MCF 10A (cell line): ENCODE measurements at regions not wholly inside any gene's neighbourhood (a gene's known extent, or its start where the extent isn't known, plus 50 kb on each side); places are given as distances from the start of the nearest gene placed in this dataset.
"Not testable (repeated sequence)": the region's sequence is repeated elsewhere in the genome, so short reads cannot be mapped to it uniquely, and the experiment has no call there.

Source experiments
- BruUV-seq: library from RNA; stranded (reverse); fragments of 400-500 nt; replicated peaks from 2 replicates; lab custom pipeline; 2021; lab: Mats Ljungman, UMichigan
- CTCF ChIA-PET: fragments of 300-600 bp; sonication (Branson Sonifier 250); formaldehyde crosslinking; extraction: SDS; loops from one replicate; lab custom pipeline; 2021; ENCODE audit warnings: antibody characterized with exemption, inconsistent platforms; lab: Yijun Ruan, JAX
- POLR2A ChIA-PET: fragments of 300-600, 350-650 bp; sonication (Branson Sonifier 250); formaldehyde crosslinking; extraction: SDS; loops from one replicate; lab custom pipeline; 2020; ENCODE audit warnings: antibody characterized with exemption, inconsistent platforms; lab: Yijun Ruan, JAX
- DNase-seq: peaks from one replicate; pipeline ENCODE4 v3.0.0-alpha.2; 2018; ENCODE audit not compliant: unreplicated experiment
- H3K27ac Mint-ChIP-seq: one replicate; pipeline ENCODE4 v1.8.0; 2022; ENCODE audit warnings: mild to moderate bottlenecking, low read depth, mixed read lengths; ENCODE audit not compliant: unreplicated experiment
- H3K27me3 Mint-ChIP-seq: one replicate; pipeline ENCODE4 v1.8.0; 2022; ENCODE audit warnings: mixed read lengths; ENCODE audit not compliant: insufficient read depth, unreplicated experiment
- H3K36me3 Mint-ChIP-seq: one replicate; pipeline ENCODE4 v1.8.0; 2022; ENCODE audit warnings: mild to moderate bottlenecking, moderate library complexity, mixed read lengths; ENCODE audit not compliant: insufficient read depth, unreplicated experiment
- H3K4me1 Mint-ChIP-seq: one replicate; pipeline ENCODE4 v1.8.0; 2022; ENCODE audit warnings: mixed read lengths; ENCODE audit not compliant: insufficient read depth, unreplicated experiment
- H3K4me3 Mint-ChIP-seq: one replicate; pipeline ENCODE4 v1.8.0; 2022; ENCODE audit warnings: mild to moderate bottlenecking, moderate library complexity, mixed read lengths; ENCODE audit not compliant: unreplicated experiment
- H3K9me3 Mint-ChIP-seq: one replicate; pipeline ENCODE4 v1.8.0; 2022; ENCODE audit warnings: mixed read lengths; ENCODE audit not compliant: unreplicated experiment
- intact Hi-C: fragments of 100-400 bp; cut with micrococcal nuclease; formaldehyde crosslinking; loops from 2 replicates; pipeline ENCODE4 v1.14.1; 2022
- TF ChIP-seq, protein P1 (sequence below): fragments of 200-600 bp; IDR thresholded peaks from one replicate; pipeline ENCODE4 v1.8.0; 2022; ENCODE audit warnings: antibody characterized with exemption, mild to moderate bottlenecking; ENCODE audit not compliant: unreplicated experiment

GRCh38 chr1:187038784-187039183, 210.0 kb downstream of the PLA2G4A start:
- Mint-ChIP-seq H3K4me3 (no peak overlapping the region), H3K27me3 (no peaks in the 10 kb centered on the region), H3K36me3 (no peaks in the 10 kb centered on the region), H3K9me3 (no peaks in the 10 kb centered on the region), H3K4me1 (peaks cover 7% of the 10 kb centered on the region), H3K27ac (no peak overlapping the region)
- no TSS peak for BruUV-seq
- intact Hi-C loops, result loop anchor here (5.0 kb wide), 1 partner anchor 431 kb away; no protein-coding TSS in a partner anchor
- TF ChIP-seq, protein P1, sequence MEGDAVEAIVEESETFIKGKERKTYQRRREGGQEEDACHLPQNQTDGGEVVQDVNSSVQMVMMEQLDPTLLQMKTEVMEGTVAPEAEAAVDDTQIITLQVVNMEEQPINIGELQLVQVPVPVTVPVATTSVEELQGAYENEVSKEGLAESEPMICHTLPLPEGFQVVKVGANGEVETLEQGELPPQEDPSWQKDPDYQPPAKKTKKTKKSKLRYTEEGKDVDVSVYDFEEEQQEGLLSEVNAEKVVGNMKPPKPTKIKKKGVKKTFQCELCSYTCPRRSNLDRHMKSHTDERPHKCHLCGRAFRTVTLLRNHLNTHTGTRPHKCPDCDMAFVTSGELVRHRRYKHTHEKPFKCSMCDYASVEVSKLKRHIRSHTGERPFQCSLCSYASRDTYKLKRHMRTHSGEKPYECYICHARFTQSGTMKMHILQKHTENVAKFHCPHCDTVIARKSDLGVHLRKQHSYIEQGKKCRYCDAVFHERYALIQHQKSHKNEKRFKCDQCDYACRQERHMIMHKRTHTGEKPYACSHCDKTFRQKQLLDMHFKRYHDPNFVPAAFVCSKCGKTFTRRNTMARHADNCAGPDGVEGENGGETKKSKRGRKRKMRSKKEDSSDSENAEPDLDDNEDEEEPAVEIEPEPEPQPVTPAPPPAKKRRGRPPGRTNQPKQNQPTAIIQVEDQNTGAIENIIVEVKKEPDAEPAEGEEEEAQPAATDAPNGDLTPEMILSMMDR, result no peak
- POLR2A ChIA-PET, result interaction anchor here (0.8 to 1.6 kb wide), 4 partner anchors 11 to 358 kb away, joined by 3 to 6 read pairs (median 4); partner anchors contain the start of gene PTGS2
- CTCF ChIA-PET, result interaction anchor here (0.6 to 4.7 kb wide), 6 partner anchors 13 to 433 kb away, joined by 3 to 35 read pairs (median 4); no protein-coding TSS in a partner anchor
- peak; percentile 90 for DNase-seq

DNA sequence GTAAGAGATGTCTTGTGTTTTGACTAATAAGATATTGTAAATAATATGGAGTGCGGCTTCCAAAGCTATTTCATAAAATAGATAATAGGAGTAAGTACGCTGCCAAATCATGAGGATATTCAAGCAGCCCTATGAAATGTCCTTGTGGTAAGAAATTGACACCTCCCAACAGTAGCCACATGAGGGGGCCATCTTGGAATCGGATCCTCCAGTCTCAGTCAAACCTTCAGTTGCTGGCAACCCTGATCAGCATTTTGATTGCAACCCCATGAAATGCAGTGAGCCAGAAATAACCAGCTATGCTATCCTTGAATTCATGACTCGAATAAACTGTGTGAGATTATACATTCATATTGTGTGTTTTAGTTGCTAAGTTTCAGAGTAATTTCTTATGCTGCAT, 212.4 kb downstream of the PLA2G4A start:
- POLR2A ChIA-PET, result no interaction called here
- intact Hi-C loops, result no loop called here
- Mint-ChIP-seq H3K36me3 (no peaks in the 10 kb centered on the region), H3K4me3 (no peak overlapping the region), H3K27me3 (no peaks in the 10 kb centered on the region), H3K9me3 (no peaks in the 10 kb centered on the region), H3K4me1 (peaks cover 7% of the 10 kb centered on the region), H3K27ac (no peak overlapping the region)
- CTCF ChIA-PET, result interaction anchor here (0.6 to 4.7 kb wide), 7 partner anchors 10 to 1138 kb away, joined by 3 to 35 read pairs (median 4); no protein-coding TSS in a partner anchor
- TF ChIP-seq, protein P1, result no peak
- no TSS peak for BruUV-seq
- no peak for DNase-seq

DNA sequence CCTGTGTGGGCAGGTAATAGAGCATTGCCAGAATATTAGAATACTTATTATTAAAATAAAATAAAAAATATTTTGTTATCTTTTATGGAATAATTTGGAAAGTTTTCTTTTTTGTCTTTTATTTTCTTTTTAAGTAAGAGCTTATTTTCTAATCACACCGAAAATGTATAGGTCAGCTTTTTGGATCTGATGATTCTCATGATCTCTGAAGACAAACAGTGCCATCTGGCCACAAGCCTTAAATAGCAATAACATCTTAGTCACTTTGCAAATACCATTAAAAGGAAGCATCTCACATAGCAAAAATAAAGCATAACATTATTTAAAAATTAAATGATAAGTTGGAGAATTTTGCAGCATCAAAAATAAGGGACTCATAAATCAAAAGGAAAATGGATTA, 213.8 kb downstream of the PLA2G4A start:
- no peaks in the 10 kb centered on the region for H3K9me3 Mint-ChIP-seq
- intact Hi-C loops, result no loop called here
- TF ChIP-seq, protein P1, result no peak
- ChIA-PET CTCF (interaction anchor here (0.5 to 4.7 kb wide), 14 partner anchors 9 to 571 kb away, joined by 3 to 35 read pairs (median 4); no protein-coding TSS in a partner anchor), POLR2A (interaction anchor here (0.6 kb wide), 2 partner anchors 38 to 134 kb away, joined by 3 to 5 read pairs; no protein-coding TSS in a partner anchor)
- no peak overlapping the region for H3K4me3 Mint-ChIP-seq
- no peaks in the 10 kb centered on the region for H3K27me3 Mint-ChIP-seq
- H3K4me1 Mint-ChIP-seq, result peaks cover 7% of the 10 kb centered on the region
- DNase-seq, result peak; percentile 19
- H3K36me3 Mint-ChIP-seq, result no peaks in the 10 kb centered on the region
- no peak overlapping the region for H3K27ac Mint-ChIP-seq
- no TSS peak for BruUV-seq

GRCh38 chr1:187043433-187043832, 214.7 kb downstream of the PLA2G4A start:
- H3K27ac Mint-ChIP-seq, H3K36me3 Mint-ChIP-seq, DNase-seq, POLR2A ChIA-PET, H3K9me3 Mint-ChIP-seq, H3K4me3 Mint-ChIP-seq, H3K4me1 Mint-ChIP-seq, H3K27me3 Mint-ChIP-seq, intact Hi-C loops, BruUV-seq: not testable (repeated sequence)
- CTCF ChIA-PET, result interaction anchor here (0.7 kb wide), 1 partner anchor 9 kb away, joined by 3 read pairs; no protein-coding TSS in a partner anchor
